ENCODE measurements at regions not wholly inside any gene's neighbourhood (a gene's known extent, or its start where the extent isn't known, plus 50 kb on each side); places are given as distances from the start of the nearest gene placed in this dataset.

- TF ChIP-seq, protein P1, sequence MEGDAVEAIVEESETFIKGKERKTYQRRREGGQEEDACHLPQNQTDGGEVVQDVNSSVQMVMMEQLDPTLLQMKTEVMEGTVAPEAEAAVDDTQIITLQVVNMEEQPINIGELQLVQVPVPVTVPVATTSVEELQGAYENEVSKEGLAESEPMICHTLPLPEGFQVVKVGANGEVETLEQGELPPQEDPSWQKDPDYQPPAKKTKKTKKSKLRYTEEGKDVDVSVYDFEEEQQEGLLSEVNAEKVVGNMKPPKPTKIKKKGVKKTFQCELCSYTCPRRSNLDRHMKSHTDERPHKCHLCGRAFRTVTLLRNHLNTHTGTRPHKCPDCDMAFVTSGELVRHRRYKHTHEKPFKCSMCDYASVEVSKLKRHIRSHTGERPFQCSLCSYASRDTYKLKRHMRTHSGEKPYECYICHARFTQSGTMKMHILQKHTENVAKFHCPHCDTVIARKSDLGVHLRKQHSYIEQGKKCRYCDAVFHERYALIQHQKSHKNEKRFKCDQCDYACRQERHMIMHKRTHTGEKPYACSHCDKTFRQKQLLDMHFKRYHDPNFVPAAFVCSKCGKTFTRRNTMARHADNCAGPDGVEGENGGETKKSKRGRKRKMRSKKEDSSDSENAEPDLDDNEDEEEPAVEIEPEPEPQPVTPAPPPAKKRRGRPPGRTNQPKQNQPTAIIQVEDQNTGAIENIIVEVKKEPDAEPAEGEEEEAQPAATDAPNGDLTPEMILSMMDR (conservative IDR thresholded peaks at IDR 0.05; ENCODE audit: low read length): no peak
- TF ChIP-seq EZH2phosphoT487 (IDR thresholded peaks at IDR 0.05; ENCODE audit: borderline replicate concordance, low read depth, low read length): no peak
Observed at GRCh38 chr3:6041894-6042293, 819.0 kb upstream of the GRM7 start.

Measured in OCI-LY7 (cell line).